ENCODE measurements at regions not wholly inside any gene's neighbourhood (a gene's known extent, or its start where the extent isn't known, plus 50 kb on each side); places are given as distances from the start of the nearest gene placed in this dataset.

DNA sequence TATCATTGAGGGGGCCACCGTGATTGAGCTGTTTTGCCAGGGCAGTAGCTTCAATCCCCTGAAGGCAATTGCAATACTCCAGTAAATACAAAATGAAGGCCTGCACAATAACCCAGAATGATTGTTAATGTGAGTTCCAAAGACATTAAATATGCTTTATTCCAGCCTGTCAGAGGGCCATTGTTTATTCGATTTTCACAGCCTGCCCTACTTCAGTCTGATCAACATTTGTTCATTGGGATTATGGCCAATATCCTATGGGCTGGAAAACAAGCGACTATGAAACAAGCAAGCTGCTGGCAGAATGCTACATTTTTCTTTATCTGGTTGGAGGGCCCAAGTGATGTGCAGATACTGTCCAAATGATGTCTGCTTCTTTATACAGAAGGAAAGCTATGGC, 543.1 kb downstream of the TLE1 start (continued):
- TF ChIP-seq ZNF761 (CRISPR knock-in tag; conservative IDR thresholded peaks at IDR 0.05) (no peak), ZNF737 (CRISPR knock-in tag; IDR thresholded peaks at IDR 0.05; ENCODE audit: borderline replicate concordance) (no peak), SP2 (CRISPR knock-in tag; IDR thresholded peaks at IDR 0.05) (no peak), MED13 (CRISPR knock-in tag; IDR thresholded peaks at IDR 0.05) (no peak), ZNF160 (CRISPR knock-in tag; IDR thresholded peaks at IDR 0.05) (no peak), CREB1 (IDR thresholded peaks at IDR 0.05) (no peak), CREB1 (CRISPR knock-in tag; IDR thresholded peaks at IDR 0.05) (no peak), HNRNPL (IDR thresholded peaks at IDR 0.05; ENCODE audit: low read depth, low read length) (no peak), ZNF331 (CRISPR knock-in tag; IDR thresholded peaks at IDR 0.05) (no peak)
- TF ChIP-seq, protein P1, sequence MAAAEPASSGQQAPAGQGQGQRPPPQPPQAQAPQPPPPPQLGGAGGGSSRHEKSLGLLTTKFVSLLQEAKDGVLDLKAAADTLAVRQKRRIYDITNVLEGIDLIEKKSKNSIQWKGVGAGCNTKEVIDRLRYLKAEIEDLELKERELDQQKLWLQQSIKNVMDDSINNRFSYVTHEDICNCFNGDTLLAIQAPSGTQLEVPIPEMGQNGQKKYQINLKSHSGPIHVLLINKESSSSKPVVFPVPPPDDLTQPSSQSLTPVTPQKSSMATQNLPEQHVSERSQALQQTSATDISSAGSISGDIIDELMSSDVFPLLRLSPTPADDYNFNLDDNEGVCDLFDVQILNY (CRISPR knock-in tag; conservative IDR thresholded peaks at IDR 0.05), result no peak
- TF ChIP-seq, protein P2, sequence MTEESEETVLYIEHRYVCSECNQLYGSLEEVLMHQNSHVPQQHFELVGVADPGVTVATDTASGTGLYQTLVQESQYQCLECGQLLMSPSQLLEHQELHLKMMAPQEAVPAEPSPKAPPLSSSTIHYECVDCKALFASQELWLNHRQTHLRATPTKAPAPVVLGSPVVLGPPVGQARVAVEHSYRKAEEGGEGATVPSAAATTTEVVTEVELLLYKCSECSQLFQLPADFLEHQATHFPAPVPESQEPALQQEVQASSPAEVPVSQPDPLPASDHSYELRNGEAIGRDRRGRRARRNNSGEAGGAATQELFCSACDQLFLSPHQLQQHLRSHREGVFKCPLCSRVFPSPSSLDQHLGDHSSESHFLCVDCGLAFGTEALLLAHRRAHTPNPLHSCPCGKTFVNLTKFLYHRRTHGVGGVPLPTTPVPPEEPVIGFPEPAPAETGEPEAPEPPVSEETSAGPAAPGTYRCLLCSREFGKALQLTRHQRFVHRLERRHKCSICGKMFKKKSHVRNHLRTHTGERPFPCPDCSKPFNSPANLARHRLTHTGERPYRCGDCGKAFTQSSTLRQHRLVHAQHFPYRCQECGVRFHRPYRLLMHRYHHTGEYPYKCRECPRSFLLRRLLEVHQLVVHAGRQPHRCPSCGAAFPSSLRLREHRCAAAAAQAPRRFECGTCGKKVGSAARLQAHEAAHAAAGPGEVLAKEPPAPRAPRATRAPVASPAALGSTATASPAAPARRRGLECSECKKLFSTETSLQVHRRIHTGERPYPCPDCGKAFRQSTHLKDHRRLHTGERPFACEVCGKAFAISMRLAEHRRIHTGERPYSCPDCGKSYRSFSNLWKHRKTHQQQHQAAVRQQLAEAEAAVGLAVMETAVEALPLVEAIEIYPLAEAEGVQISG (CRISPR knock-in tag; IDR thresholded peaks at IDR 0.05), result no peak

DNA sequence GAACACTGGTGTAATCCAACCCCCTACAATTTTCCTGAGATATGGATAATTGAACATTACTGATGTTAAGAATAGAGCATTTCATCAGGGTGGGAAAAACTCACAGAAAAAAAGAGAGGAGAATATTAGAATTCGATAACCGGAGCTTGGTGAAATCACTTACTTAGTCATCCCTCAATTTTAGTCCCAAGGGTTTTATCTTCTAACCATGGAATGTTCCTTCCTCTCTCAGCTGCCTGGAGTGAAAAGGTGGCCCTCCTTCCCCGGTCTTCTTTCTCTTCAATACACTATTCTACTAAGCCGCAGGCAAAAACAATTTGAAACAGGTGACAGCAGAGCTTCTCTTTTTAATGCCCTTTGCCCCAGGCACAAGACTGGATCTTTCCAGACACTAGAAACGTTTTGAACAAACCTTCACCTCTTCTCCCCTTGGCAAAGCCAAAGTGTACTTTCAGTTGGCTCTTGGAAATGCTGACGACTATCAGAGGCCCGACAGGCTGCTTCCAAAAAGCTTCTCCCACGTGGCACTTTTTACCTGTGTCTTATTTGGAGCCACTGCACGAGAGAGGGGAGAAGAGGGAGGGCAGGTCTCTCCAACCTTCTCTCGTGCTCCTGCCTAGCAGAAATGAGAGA, 543.9 kb downstream of the TLE1 start:
- H3K36me3 ChIP-seq (replicated peaks in 1 of 2; ENCODE audit: control insufficient read depth in 1 of 2, insufficient read depth in 2 of 2, low read length in 2 of 2), result no peaks in the 10 kb centered on the region
- H3K9me3 ChIP-seq (ENCODE audit: low read length), result peaks cover 11% of the 10 kb centered on the region; the same call in 1 of the 2 replicates
- H4K20me1 ChIP-seq (ENCODE audit: insufficient read depth, low read length), result no peaks in the 10 kb centered on the region
- DNase-seq (ENCODE audit: low spot score) (no peak), ATAC-seq (no peak), FAIRE-seq (no peak)
- CTCF ChIA-PET (ENCODE audit: low intra/inter-chr PET ratio, low total read pairs), result no interaction called here
- no peaks in the 10 kb centered on the region for H3K4me1 ChIP-seq (ENCODE audit: insufficient read depth, low read length)
- H3K9ac ChIP-seq (ENCODE audit: insufficient read depth, low read depth, low read length), result no peak overlapping the region
- POLR2A ChIA-PET, result no interaction called here
- H3K27me3 ChIP-seq (ENCODE audit: control insufficient read depth in 1 of 2, insufficient read depth in 2 of 2, low read length in 2 of 2), result no peaks in the 10 kb centered on the region
- no peak overlapping the region for H3K4me2 ChIP-seq (ENCODE audit: low read depth, low read length)
- intact Hi-C loops (cut with micrococcal nuclease; ENCODE audit: unreplicated experiment) (no loop called here), in situ Hi-C loops (cut with HindIII; ENCODE audit: extremely low pct_ligation_motif_present, low pct_unique_long_range_greater_than_20kb) (no loop called here)
- H2AFZ ChIP-seq (ENCODE audit: low read length), result no peak overlapping the region
- H3K79me2 ChIP-seq (ENCODE audit: insufficient read depth, low read length), result no peaks in the 10 kb centered on the region
- no peak overlapping the region for H3K4me3 ChIP-seq (replicated peaks in 1 of 3; ENCODE audit: insufficient read depth in 1 of 3, low read depth in 2 of 3, low read length in 3 of 3)
- no TSS peak for BruUV-seq (replicated peaks)
- H3K27ac ChIP-seq (ENCODE audit: extremely low read length, insufficient read depth, low read length), result no peak overlapping the region
- WGBS (ENCODE audit: low lambda C conversion rate), result 20% methylated on average over 10 of the region's 10 CpGs
- no peak for TF ChIP-seq KMT2A (CRISPR knock-in tag; IDR thresholded peaks at IDR 0.05)
- no peak for TF ChIP-seq MED13 (CRISPR knock-in tag; IDR thresholded peaks at IDR 0.05)
- TF ChIP-seq NFYC (CRISPR knock-in tag; IDR thresholded peaks at IDR 0.05), result no peak
- TF ChIP-seq, protein P3, sequence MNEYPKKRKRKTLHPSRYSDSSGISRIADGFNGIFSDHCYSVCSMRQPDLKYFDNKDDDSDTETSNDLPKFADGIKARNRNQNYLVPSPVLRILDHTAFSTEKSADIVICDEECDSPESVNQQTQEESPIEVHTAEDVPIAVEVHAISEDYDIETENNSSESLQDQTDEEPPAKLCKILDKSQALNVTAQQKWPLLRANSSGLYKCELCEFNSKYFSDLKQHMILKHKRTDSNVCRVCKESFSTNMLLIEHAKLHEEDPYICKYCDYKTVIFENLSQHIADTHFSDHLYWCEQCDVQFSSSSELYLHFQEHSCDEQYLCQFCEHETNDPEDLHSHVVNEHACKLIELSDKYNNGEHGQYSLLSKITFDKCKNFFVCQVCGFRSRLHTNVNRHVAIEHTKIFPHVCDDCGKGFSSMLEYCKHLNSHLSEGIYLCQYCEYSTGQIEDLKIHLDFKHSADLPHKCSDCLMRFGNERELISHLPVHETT (CRISPR knock-in tag; conservative IDR thresholded peaks at IDR 0.05), result no peak
- TF ChIP-seq, protein P4, sequence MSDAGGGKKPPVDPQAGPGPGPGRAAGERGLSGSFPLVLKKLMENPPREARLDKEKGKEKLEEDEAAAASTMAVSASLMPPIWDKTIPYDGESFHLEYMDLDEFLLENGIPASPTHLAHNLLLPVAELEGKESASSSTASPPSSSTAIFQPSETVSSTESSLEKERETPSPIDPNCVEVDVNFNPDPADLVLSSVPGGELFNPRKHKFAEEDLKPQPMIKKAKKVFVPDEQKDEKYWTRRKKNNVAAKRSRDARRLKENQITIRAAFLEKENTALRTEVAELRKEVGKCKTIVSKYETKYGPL (CRISPR knock-in tag; IDR thresholded peaks at IDR 0.05), result no peak
- TF ChIP-seq, protein P5, sequence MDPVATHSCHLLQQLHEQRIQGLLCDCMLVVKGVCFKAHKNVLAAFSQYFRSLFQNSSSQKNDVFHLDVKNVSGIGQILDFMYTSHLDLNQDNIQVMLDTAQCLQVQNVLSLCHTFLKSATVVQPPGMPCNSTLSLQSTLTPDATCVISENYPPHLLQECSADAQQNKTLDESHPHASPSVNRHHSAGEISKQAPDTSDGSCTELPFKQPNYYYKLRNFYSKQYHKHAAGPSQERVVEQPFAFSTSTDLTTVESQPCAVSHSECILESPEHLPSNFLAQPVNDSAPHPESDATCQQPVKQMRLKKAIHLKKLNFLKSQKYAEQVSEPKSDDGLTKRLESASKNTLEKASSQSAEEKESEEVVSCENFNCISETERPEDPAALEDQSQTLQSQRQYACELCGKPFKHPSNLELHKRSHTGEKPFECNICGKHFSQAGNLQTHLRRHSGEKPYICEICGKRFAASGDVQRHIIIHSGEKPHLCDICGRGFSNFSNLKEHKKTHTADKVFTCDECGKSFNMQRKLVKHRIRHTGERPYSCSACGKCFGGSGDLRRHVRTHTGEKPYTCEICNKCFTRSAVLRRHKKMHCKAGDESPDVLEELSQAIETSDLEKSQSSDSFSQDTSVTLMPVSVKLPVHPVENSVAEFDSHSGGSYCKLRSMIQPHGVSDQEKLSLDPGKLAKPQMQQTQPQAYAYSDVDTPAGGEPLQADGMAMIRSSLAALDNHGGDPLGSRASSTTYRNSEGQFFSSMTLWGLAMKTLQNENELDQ (CRISPR knock-in tag; IDR thresholded peaks at IDR 0.05; ENCODE audit: borderline replicate concordance), result no peak
- TF ChIP-seq ZNF577 (CRISPR knock-in tag; IDR thresholded peaks at IDR 0.05; ENCODE audit: borderline replicate concordance, low read depth), result no peak
